Ishikawa (cell line): ENCODE measurements at regions not wholly inside any gene's neighbourhood (a gene's known extent, or its start where the extent isn't known, plus 50 kb on each side); places are given as distances from the start of the nearest gene placed in this dataset.

Experiments
- CREB1 ChIP-seq: IDR thresholded peaks from 2 replicates; pipeline ENCODE4 v1.6.1; 2012; ENCODE audit warnings: low read depth
- EGR1 ChIP-seq: IDR thresholded peaks from 2 replicates; pipeline ENCODE4 v1.6.1; 2012
- EP300 ChIP-seq: IDR thresholded peaks from 2 replicates; pipeline ENCODE4 v1.6.1; 2012; ENCODE audit warnings: borderline replicate concordance
- FOXM1 ChIP-seq: IDR thresholded peaks from 2 replicates; pipeline ENCODE4 v1.6.1; 2012; ENCODE audit warnings: low read depth, borderline replicate concordance
- NFIC ChIP-seq: IDR thresholded peaks from 2 replicates; pipeline ENCODE4 v1.6.1; 2012
- RAD21 ChIP-seq: IDR thresholded peaks from 2 replicates; pipeline ENCODE4 v1.6.1; 2012; ENCODE audit warnings: low read depth
- REST ChIP-seq: IDR thresholded peaks from 2 replicates; pipeline ENCODE4 v1.6.1; 2012; ENCODE audit warnings: low read depth, mild to moderate bottlenecking
- TAF1 ChIP-seq: IDR thresholded peaks from 2 replicates; pipeline ENCODE4 v1.6.1; 2012; ENCODE audit warnings: low read depth, mild to moderate bottlenecking
- TCF12 ChIP-seq: IDR thresholded peaks from 2 replicates; pipeline ENCODE4 v1.6.1; 2012; ENCODE audit warnings: low read depth
- TEAD4 ChIP-seq: IDR thresholded peaks from 2 replicates; pipeline ENCODE4 v1.6.1; 2012
- YY1 ChIP-seq: IDR thresholded peaks from 2 replicates; pipeline ENCODE4 v1.6.1; 2012; ENCODE audit warnings: low read depth
- ZBTB7A ChIP-seq: IDR thresholded peaks from 2 replicates; pipeline ENCODE4 v1.6.1; 2012; ENCODE audit warnings: low read depth

GRCh38 chr1:25012966-25013962 lies 83.2 kb upstream of the RUNX3 start:
- no peak for TF ChIP-seq EP300
- TF ChIP-seq RAD21, result no peak
- TF ChIP-seq FOXM1, result no peak
- no peak for TF ChIP-seq EGR1
- no peak for TF ChIP-seq TAF1
- TF ChIP-seq TEAD4, result no peak
- no peak for TF ChIP-seq YY1
- TF ChIP-seq REST, result no peak
- no peak for TF ChIP-seq NFIC
- TF ChIP-seq CREB1, result no peak
- TF ChIP-seq ZBTB7A, result no peak
- no peak for TF ChIP-seq TCF12
